Fibroblast of pulmonary artery (primary cell): ENCODE measurements at regions not wholly inside any gene's neighbourhood (a gene's known extent, or its start where the extent isn't known, plus 50 kb on each side); places are given as distances from the start of the nearest gene placed in this dataset.

Source experiments
- DNase-seq: peaks from one replicate; pipeline ENCODE4 v3.0.0-alpha.2; 2010; ENCODE audit warnings: low read depth
- H3K4me3 ChIP-seq: replicated peaks from 2 replicates; pipeline ENCODE4 v1.5.1; 2011; ENCODE audit warnings: low read depth, mild to moderate bottlenecking, control low read depth, low read length, moderate library complexity
- TF ChIP-seq, protein P1 (sequence below): IDR thresholded peaks from 2 replicates; pipeline ENCODE4 v1.5.1; 2011; ENCODE audit warnings: mild to moderate bottlenecking, control low read depth, low read length, inconsistent platforms; ENCODE audit errors: missing control alignments

- no peak overlapping the region for H3K4me3 ChIP-seq
- DNase-seq, result no peak
- TF ChIP-seq, protein P1, sequence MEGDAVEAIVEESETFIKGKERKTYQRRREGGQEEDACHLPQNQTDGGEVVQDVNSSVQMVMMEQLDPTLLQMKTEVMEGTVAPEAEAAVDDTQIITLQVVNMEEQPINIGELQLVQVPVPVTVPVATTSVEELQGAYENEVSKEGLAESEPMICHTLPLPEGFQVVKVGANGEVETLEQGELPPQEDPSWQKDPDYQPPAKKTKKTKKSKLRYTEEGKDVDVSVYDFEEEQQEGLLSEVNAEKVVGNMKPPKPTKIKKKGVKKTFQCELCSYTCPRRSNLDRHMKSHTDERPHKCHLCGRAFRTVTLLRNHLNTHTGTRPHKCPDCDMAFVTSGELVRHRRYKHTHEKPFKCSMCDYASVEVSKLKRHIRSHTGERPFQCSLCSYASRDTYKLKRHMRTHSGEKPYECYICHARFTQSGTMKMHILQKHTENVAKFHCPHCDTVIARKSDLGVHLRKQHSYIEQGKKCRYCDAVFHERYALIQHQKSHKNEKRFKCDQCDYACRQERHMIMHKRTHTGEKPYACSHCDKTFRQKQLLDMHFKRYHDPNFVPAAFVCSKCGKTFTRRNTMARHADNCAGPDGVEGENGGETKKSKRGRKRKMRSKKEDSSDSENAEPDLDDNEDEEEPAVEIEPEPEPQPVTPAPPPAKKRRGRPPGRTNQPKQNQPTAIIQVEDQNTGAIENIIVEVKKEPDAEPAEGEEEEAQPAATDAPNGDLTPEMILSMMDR, result no peak
Measured at GRCh38 chr5:6216471-6217075, 161.8 kb downstream of the MED10 start.

DNA sequence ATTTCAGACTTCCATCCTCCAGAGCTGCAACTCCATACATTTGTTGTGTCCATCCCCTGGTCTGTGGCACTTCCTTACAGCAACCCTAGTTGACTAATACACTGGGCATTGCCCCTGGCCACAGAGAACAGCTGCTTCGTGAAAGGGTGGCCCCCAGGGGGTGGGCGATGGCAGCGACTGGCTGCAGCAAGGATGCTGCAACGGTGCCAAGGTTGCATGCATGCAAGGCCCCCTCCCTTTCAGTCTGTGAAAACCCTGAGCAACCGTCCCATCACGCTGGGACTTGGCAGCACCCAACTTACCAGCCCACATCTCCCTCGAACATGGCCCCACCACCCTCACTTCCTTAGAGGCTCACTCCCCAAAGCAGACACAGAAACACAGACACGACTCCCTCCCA is 162.5 kb downstream of the MED10 start:
- no peak overlapping the region for H3K4me3 ChIP-seq
- TF ChIP-seq, protein P1, result no peak
- DNase-seq, result no peak

DNA sequence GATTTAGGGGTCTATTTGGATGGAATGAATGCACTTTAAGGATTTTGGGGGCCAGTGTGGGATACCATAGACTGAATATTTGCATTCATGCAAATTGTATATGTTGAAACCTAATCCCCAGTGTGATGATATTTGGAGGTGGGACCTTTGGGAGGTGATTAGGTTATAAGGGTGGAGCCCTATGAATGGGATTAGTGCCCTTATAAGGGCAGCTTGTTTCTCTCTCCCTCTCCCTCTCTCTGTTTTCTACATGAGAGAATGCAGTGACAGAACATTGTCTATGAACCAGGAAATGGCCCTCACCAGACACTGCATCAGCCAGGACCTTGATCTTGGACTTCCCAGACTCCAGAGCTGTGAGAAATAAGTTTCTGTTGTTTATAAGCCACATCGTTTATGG is 166.1 kb downstream of the MED10 start:
- DNase-seq, result no peak
- no peak overlapping the region for H3K4me3 ChIP-seq
- TF ChIP-seq, protein P1, result no peak

DNA sequence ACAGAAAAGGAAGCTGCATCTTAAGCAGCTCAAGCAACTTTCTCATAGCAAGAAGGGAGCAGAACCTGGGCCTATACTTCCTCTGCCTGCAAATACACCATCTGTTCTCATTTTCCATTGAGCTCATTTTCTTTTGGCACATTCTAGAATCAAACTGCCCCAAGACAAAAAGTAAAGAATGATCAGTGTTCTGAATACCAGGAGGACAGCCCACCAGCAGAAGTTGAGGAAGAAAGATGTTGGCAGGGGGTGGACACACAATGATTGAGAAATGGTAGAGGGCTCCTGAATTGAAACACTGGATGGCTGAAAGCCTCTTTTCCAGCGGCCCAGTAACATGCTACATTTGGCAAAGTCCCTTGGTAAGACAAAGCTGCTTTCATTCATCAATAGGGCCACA is 171.8 kb downstream of the MED10 start:
- TF ChIP-seq, protein P1, result no peak
- DNase-seq, result no peak
- no peak overlapping the region for H3K4me3 ChIP-seq

DNA sequence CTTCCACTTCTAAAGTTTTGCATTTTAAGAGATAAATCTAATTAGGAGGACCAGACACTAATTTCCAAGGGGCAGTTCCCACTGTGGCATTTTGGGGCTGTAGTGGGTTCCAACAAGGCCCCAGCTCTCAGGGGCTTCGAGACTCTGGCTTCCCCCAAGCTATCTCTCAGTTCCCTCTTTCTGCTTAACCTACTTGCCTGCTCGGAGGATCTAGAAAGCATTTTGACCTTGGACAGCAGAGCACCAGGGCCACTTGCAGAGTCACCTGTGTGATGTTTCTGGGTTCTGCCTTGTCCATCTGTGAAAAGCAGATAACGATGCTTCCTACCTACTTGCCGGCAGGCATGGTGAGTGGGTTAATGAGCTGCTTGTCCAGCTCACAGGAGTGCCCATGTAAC is 175.4 kb downstream of the MED10 start:
- TF ChIP-seq, protein P1, result no peak
- H3K4me3 ChIP-seq, result no peak overlapping the region
- no peak for DNase-seq

DNA sequence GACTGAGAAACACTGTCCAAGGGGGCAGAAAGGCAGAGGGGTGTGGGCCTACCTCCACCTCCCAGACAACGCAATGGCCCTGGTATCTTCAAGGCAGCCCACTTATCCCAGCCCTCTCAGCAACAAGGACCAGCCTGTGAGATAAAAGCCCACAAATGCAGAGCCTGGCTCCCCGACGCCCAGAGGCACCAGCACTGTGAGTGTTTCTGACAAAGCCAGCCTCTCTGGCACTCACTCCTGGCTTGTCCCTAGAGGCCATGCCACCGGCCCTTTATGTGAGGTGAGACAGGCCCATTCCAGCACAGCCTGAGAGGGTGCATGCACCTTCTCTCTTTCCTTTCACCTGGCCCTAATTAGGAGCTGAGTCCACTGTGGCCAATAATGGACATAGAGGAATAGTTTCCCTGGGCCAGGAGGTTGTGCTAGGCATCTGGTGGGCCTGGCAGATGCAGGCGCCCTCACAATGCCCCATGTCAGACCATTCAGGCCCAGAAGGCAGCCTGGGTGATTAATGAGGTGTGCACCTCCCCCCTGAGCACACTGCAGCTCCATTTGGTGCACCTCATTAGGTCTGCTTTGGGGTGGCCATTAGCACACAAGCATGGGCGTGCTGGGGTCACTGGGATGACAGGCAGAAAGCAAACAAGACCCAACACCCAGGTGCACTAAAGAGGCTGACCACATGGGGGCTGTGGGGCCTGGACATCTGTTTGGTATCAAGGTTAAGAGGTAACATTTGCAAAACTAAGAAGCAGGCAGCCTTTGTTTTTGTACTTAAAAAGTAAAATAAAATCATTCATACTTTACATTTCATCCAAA is 176.0 kb downstream of the MED10 start:
- TF ChIP-seq, protein P1, result no peak
- DNase-seq, result no peak
- H3K4me3 ChIP-seq, result no peak overlapping the region

GRCh38 chr5:6201631-6202030 is 176.7 kb downstream of the MED10 start:
- no peak for DNase-seq
- TF ChIP-seq, protein P1, result no peak
- no peak overlapping the region for H3K4me3 ChIP-seq
